ENCODE measurements at regions not wholly inside any gene's neighbourhood (a gene's known extent, or its start where the extent isn't known, plus 50 kb on each side); places are given as distances from the start of the nearest gene placed in this dataset.

GRCh38 chr22:27467711-27468110 lies 333.8 kb downstream of the MN1 start:
- no peak overlapping the region for H3K4me3 ChIP-seq
- DNase-seq (ENCODE audit: low spot score in 2 of 2), result no peak
- peaks cover 18% of the 10 kb centered on the region for H3K4me1 ChIP-seq
- no peaks in the 10 kb centered on the region for H3K9me3 ChIP-seq
- no peaks in the 10 kb centered on the region for H3K27me3 ChIP-seq
- WGBS, result 56% methylated on average over 10 of the region's 10 CpGs
- H3K36me3 ChIP-seq, result no peaks in the 10 kb centered on the region
- H3K27ac ChIP-seq, result peak overlapping the region; percentile 73
- TF ChIP-seq EP300 (IDR thresholded peaks at IDR 0.05) (no peak), POLR2AphosphoS5 (IDR thresholded peaks at IDR 0.05) (no peak), CTCF (IDR thresholded peaks at IDR 0.05) (no peak), POLR2A (IDR thresholded peaks at IDR 0.05) (no peak)

DNA sequence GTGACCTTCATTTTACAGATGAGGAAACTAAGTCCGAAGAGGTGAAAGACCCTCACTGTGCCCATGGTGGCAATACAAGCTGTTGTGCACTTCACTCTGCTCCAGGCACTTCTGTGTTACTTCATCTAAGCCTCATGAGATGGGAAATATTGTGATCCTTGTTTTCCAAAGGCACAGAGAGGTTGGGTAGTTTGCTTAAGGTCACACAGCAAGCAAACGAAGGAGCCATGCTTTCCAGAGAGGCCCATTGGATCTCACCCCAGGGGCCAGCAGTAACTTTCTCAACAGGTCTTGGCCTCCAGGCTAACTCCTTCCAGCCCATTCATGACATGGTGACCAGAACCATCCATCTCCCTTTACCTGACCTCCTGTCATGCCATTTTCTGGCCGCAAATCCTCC lies 332.8 kb downstream of the MN1 start:
- no peak overlapping the region for H3K4me3 ChIP-seq
- peak overlapping the region; percentile 42 for H3K27ac ChIP-seq
- H3K27me3 ChIP-seq, result no peaks in the 10 kb centered on the region
- H3K9me3 ChIP-seq, result no peaks in the 10 kb centered on the region
- DNase-seq (ENCODE audit: low spot score in 2 of 2), result no peak
- H3K4me1 ChIP-seq, result peaks cover 21% of the 10 kb centered on the region
- TF ChIP-seq EP300 (IDR thresholded peaks at IDR 0.05) (no peak), POLR2AphosphoS5 (IDR thresholded peaks at IDR 0.05) (no peak), CTCF (IDR thresholded peaks at IDR 0.05) (no peak), POLR2A (IDR thresholded peaks at IDR 0.05) (no peak)
- WGBS, result 53% methylated on average over 3 of the region's 3 CpGs
- H3K36me3 ChIP-seq, result no peaks in the 10 kb centered on the region

- WGBS, result 93% methylated on average over 2 of the region's 2 CpGs
- Histone ChIP-seq H3K36me3 (no peaks in the 10 kb centered on the region), H3K4me1 (peaks cover 35% of the 10 kb centered on the region), H3K9me3 (no peaks in the 10 kb centered on the region), H3K27ac (no peak overlapping the region), H3K27me3 (no peaks in the 10 kb centered on the region), H3K4me3 (no peak overlapping the region)
- TF ChIP-seq CTCF (IDR thresholded peaks at IDR 0.05), result no peak
- TF ChIP-seq EP300 (IDR thresholded peaks at IDR 0.05), result no peak
- no peak for TF ChIP-seq POLR2AphosphoS5 (IDR thresholded peaks at IDR 0.05)
- no peak for TF ChIP-seq POLR2A (IDR thresholded peaks at IDR 0.05)
- DNase-seq (ENCODE audit: low spot score in 2 of 2), result no peak
Measured at GRCh38 chr22:27470169-27470772, 331.3 kb downstream of the MN1 start.

GRCh38 chr22:27472975-27473374 lies 328.6 kb downstream of the MN1 start:
- no peak for DNase-seq (ENCODE audit: low spot score in 2 of 2)
- no peaks in the 10 kb centered on the region for H3K27me3 ChIP-seq
- TF ChIP-seq EP300 (IDR thresholded peaks at IDR 0.05) (no peak), POLR2AphosphoS5 (IDR thresholded peaks at IDR 0.05) (no peak), POLR2A (IDR thresholded peaks at IDR 0.05) (no peak), CTCF (IDR thresholded peaks at IDR 0.05) (no peak)
- no peak overlapping the region for H3K4me3 ChIP-seq
- H3K36me3 ChIP-seq, result no peaks in the 10 kb centered on the region
- 81% methylated on average over 4 of the region's 4 CpGs for WGBS
- no peaks in the 10 kb centered on the region for H3K9me3 ChIP-seq
- H3K27ac ChIP-seq, result no peak overlapping the region
- H3K4me1 ChIP-seq, result peaks cover 34% of the 10 kb centered on the region

DNA sequence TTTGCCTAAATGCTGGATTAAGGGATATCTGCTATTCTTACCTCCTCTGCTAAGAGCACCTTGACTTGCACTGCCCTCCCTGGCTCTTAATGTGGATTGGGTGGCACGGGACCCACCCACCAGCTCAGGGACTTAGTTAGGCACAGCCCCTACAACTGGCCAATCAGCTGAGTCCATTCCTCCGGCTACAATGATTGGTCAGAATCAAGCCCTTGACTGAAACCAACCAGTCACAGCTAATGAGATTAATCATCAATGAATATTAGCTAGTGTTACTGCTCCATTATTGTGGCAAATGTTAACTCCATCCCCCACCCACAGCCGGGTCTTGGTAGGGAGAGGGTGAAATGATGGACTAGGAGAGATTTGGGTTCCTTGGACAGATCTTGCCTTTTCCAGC lies 328.0 kb downstream of the MN1 start:
- TF ChIP-seq POLR2AphosphoS5 (IDR thresholded peaks at IDR 0.05) (no peak), POLR2A (IDR thresholded peaks at IDR 0.05) (no peak), EP300 (IDR thresholded peaks at IDR 0.05) (no peak), CTCF (IDR thresholded peaks at IDR 0.05) (no peak)
- Histone ChIP-seq H3K4me1 (peaks cover 33% of the 10 kb centered on the region), H3K27me3 (no peaks in the 10 kb centered on the region), H3K4me3 (no peak overlapping the region), H3K9me3 (no peaks in the 10 kb centered on the region), H3K27ac (no peak overlapping the region), H3K36me3 (no peaks in the 10 kb centered on the region)
- DNase-seq (ENCODE audit: low spot score in 2 of 2), result no peak
- WGBS, result 65% methylated on average over 3 of the region's 3 CpGs

All from suprapubic skin (tissue), 4 donors.